Gastrocnemius medialis (tissue), 4 donors: ENCODE measurements at regions not wholly inside any gene's neighbourhood (a gene's known extent, or its start where the extent isn't known, plus 50 kb on each side); places are given as distances from the start of the nearest gene placed in this dataset.

ENCODE experiments used
- ATAC-seq, 2 donors: fragments of 150-250 bp; one replicate each; pipeline ENCODE4 v1.9.1; 2016
- DNase-seq, 2 donors: peaks; one replicate each; pipeline ENCODE4 v3.0.0-alpha.2; 2019
- H3K27ac ChIP-seq, 4 donors: fragments of 200-600 bp; sonication (generic); 1 replicate in 1 of 4; 2 replicates in 3 of 4; pipeline ENCODE4 v1.5.1; 2016 to 2018; ENCODE audit warnings: mild to moderate bottlenecking in 2 of 4, moderate library complexity in 1 of 4
- H3K27me3 ChIP-seq, 3 donors: fragments of 200-600 bp; sonication (generic) in 2 of 3; 1 replicate in 1 of 3; 2 replicates in 2 of 3; pipeline versions ENCODE4 v1.5.1 to v1.6.0; 2016 to 2019; ENCODE audit warnings: mild to moderate bottlenecking in 1 of 3, moderate library complexity in 1 of 3
- H3K36me3 ChIP-seq, 2 donors: fragments of 200-600 bp; sonication (generic) in 1 of 2; one replicate each; pipeline ENCODE4 v1.5.1; 2017 to 2018
- H3K4me1 ChIP-seq, 2 donors: fragments of 200-600 bp; sonication (generic) in 1 of 2; one replicate each; pipeline ENCODE4 v1.5.1; 2016 to 2017; ENCODE audit warnings: mild to moderate bottlenecking in 2 of 2
- H3K4me3 ChIP-seq, 4 donors: fragments of 200-600 bp; sonication (generic) in 3 of 4; 1 replicate in 1 of 4; 2 replicates in 3 of 4; pipeline ENCODE4 v1.5.1; 2016 to 2019; ENCODE audit warnings: mild to moderate bottlenecking in 2 of 4
- H3K9me3 ChIP-seq, 3 donors: fragments of 200-600 bp; sonication (generic) in 2 of 3; 1 replicate in 1 of 3; 2 replicates in 2 of 3; pipeline ENCODE4 v1.5.1; 2016 to 2019
- POLR2A ChIP-seq, 2 donors: fragments of 450-650 bp; IDR thresholded peaks; one replicate each; pipeline ENCODE4 v1.6.1; 2017; ENCODE audit warnings: antibody characterized with exemption in 2 of 2, mild to moderate bottlenecking in 2 of 2, moderate library complexity in 2 of 2
- in situ Hi-C, 4 donors: fragments of 200-750 bp; cut with MboI; loops; one replicate each; pipeline versions ENCODE4 v1.15.0 to v1.8.0; 2017; ENCODE audit warnings: low sequenced_read_pairs in 4 of 4
- intact Hi-C: fragments of 100-400 bp; cut with DNase I; formaldehyde crosslinking; loops from one replicate; pipeline ENCODE4 v1.15.1; 2023; ENCODE audit warnings: low total_unique reads
- TF ChIP-seq, protein P1 (sequence below), 5 experiments: fragments of 450-650 bp in 3 of 5; fragments of 200-600 bp in 2 of 5; sonication (generic) in 2 of 5; IDR thresholded peaks in 4 of 5; conservative IDR thresholded peaks in 1 of 5; 1 replicate in 4 of 5; 2 replicates in 1 of 5; pipeline ENCODE4 v1.5.1; 2016 to 2019; ENCODE audit warnings: antibody characterized with exemption in 5 of 5, mild to moderate bottlenecking in 3 of 5, moderate library complexity in 3 of 5

GRCh38 chr13:99863789-99864626 lies 107.6 kb downstream of the ZIC5 start:
- ATAC-seq (no peak), DNase-seq (no peak)
- TF ChIP-seq POLR2A (IDR thresholded peaks at IDR 0.05), result no peak
- TF ChIP-seq, protein P1, sequence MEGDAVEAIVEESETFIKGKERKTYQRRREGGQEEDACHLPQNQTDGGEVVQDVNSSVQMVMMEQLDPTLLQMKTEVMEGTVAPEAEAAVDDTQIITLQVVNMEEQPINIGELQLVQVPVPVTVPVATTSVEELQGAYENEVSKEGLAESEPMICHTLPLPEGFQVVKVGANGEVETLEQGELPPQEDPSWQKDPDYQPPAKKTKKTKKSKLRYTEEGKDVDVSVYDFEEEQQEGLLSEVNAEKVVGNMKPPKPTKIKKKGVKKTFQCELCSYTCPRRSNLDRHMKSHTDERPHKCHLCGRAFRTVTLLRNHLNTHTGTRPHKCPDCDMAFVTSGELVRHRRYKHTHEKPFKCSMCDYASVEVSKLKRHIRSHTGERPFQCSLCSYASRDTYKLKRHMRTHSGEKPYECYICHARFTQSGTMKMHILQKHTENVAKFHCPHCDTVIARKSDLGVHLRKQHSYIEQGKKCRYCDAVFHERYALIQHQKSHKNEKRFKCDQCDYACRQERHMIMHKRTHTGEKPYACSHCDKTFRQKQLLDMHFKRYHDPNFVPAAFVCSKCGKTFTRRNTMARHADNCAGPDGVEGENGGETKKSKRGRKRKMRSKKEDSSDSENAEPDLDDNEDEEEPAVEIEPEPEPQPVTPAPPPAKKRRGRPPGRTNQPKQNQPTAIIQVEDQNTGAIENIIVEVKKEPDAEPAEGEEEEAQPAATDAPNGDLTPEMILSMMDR (IDR thresholded peaks at IDR 0.05 in 4 of 5, conservative IDR thresholded peaks at IDR 0.05 in 1 of 5), result no peak
- no peak overlapping the region for H3K27ac ChIP-seq
- in situ Hi-C loops (no loop called here), intact Hi-C loops (no loop called here)
- H3K4me1 ChIP-seq, result no peaks in the 10 kb centered on the region
- no peak overlapping the region for H3K4me3 ChIP-seq
- no peaks in the 10 kb centered on the region for H3K36me3 ChIP-seq
- H3K27me3 ChIP-seq, result no peaks in the 10 kb centered on the region
- no peaks in the 10 kb centered on the region for H3K9me3 ChIP-seq

GRCh38 chr13:99862244-99862643 lies 109.3 kb downstream of the ZIC5 start:
- ATAC-seq (no peak), DNase-seq (no peak)
- in situ Hi-C loops, result no loop called here

GRCh38 chr13:99861771-99862170 lies 109.8 kb downstream of the ZIC5 start:
- no peak overlapping the region for H3K27ac ChIP-seq
- intact Hi-C loops, result no loop called here
- TF ChIP-seq POLR2A (IDR thresholded peaks at IDR 0.05), result no peak
- TF ChIP-seq, protein P1 (IDR thresholded peaks at IDR 0.05 in 4 of 5, conservative IDR thresholded peaks at IDR 0.05 in 1 of 5), result no peak
- H3K4me3 ChIP-seq, result no peak overlapping the region
- H3K4me1 ChIP-seq, result no peaks in the 10 kb centered on the region
- in situ Hi-C loops, result no loop called here
- H3K27me3 ChIP-seq, result no peaks in the 10 kb centered on the region
- H3K36me3 ChIP-seq, result no peaks in the 10 kb centered on the region
- ATAC-seq (no peak), DNase-seq (no peak)
- no peaks in the 10 kb centered on the region for H3K9me3 ChIP-seq

More at GRCh38 chr13:99862244-99862643, 109.3 kb downstream of the ZIC5 start:
- Histone ChIP-seq H3K27ac (no peak overlapping the region), H3K4me3 (no peak overlapping the region), H3K4me1 (no peaks in the 10 kb centered on the region), H3K36me3 (no peaks in the 10 kb centered on the region), H3K9me3 (no peaks in the 10 kb centered on the region), H3K27me3 (no peaks in the 10 kb centered on the region)
- TF ChIP-seq, protein P1 (IDR thresholded peaks at IDR 0.05 in 4 of 5, conservative IDR thresholded peaks at IDR 0.05 in 1 of 5), result no peak
- no peak for TF ChIP-seq POLR2A (IDR thresholded peaks at IDR 0.05)
- intact Hi-C loops, result no loop called here

DNA sequence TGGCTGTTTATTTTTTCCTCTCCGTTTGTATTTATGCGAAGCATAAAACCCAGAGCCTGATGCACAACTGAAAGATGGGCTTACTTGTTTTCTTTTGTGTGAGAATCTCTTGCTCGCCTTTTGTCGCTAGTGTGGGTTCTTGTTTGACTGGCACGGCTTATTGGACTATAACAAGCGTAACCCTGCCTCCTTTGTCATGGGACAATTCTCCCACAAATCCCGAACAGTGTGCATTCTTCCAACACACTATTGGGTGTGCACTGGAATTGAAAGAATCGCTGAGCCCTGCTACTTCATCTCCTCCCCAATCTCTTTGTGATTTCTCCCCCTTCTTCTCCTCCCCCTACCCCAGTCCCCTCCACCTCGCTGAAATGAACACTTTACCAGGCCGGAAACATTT lies 110.8 kb downstream of the ZIC5 start:
- no peak for DNase-seq
- no peaks in the 10 kb centered on the region for H3K36me3 ChIP-seq
- in situ Hi-C loops (no loop called here), intact Hi-C loops (no loop called here)
- H3K27me3 ChIP-seq, result no peaks in the 10 kb centered on the region
- no peak for ATAC-seq
- no peak overlapping the region for H3K27ac ChIP-seq
- H3K4me3 ChIP-seq, result no peak overlapping the region
- TF ChIP-seq, protein P1 (IDR thresholded peaks at IDR 0.05 in 4 of 5, conservative IDR thresholded peaks at IDR 0.05 in 1 of 5), result no peak
- no peak for TF ChIP-seq POLR2A (IDR thresholded peaks at IDR 0.05)
- no peaks in the 10 kb centered on the region for H3K9me3 ChIP-seq
- no peaks in the 10 kb centered on the region for H3K4me1 ChIP-seq
